ENCODE measurements at regions not wholly inside any gene's neighbourhood (a gene's known extent, or its start where the extent isn't known, plus 50 kb on each side); places are given as distances from the start of the nearest gene placed in this dataset.

GRCh38 chr22:44380756-44381486 lies 68.2 kb upstream of the SHISAL1 start:
- no peak for TF ChIP-seq CTCF (IDR thresholded peaks at IDR 0.05)
- no peak for TF ChIP-seq POLR2A (IDR thresholded peaks at IDR 0.05)
